ENCODE measurements at regions not wholly inside any gene's neighbourhood (a gene's known extent, or its start where the extent isn't known, plus 50 kb on each side); places are given as distances from the start of the nearest gene placed in this dataset.
"Not testable (repeated sequence)": the region's sequence is repeated elsewhere in the genome, so short reads cannot be mapped to it uniquely, and the experiment has no call there.

GRCh38 chr2:67780841-67781240 lies 282.0 kb downstream of the C1D start:
- DNase-seq: not testable (repeated sequence)

- DNase-seq: no peak
Measured at GRCh38 chr2:67782443-67782842, 280.4 kb downstream of the C1D start.

GRCh38 chr2:67783026-67783425 lies 279.8 kb downstream of the C1D start:
- DNase-seq: no peak

GRCh38 chr2:67790622-67791021 lies 272.2 kb downstream of the C1D start:
- DNase-seq: no peak

- no peak for DNase-seq
Measured at GRCh38 chr2:67792191-67792590, 270.6 kb downstream of the C1D start.

DNA sequence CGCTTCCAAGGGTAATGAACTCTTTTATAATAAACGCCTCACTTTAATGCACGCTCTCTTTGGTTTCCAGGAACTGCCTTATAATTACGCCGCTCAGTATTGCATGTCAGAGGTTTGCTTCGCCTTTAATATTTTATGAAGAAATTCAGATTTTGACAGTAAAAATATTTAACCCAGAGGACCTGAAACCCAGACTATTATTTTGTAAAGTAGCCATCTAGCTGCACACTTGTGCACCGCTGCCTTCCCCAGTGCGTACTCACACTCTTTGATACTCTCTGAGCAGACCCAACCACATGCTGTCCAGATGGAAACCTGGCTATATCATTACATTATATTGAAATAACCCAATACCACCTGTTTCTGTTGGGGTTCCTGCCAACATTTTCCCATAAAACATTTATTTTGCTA lies 270.1 kb downstream of the C1D start:
- no peak for DNase-seq

DNA sequence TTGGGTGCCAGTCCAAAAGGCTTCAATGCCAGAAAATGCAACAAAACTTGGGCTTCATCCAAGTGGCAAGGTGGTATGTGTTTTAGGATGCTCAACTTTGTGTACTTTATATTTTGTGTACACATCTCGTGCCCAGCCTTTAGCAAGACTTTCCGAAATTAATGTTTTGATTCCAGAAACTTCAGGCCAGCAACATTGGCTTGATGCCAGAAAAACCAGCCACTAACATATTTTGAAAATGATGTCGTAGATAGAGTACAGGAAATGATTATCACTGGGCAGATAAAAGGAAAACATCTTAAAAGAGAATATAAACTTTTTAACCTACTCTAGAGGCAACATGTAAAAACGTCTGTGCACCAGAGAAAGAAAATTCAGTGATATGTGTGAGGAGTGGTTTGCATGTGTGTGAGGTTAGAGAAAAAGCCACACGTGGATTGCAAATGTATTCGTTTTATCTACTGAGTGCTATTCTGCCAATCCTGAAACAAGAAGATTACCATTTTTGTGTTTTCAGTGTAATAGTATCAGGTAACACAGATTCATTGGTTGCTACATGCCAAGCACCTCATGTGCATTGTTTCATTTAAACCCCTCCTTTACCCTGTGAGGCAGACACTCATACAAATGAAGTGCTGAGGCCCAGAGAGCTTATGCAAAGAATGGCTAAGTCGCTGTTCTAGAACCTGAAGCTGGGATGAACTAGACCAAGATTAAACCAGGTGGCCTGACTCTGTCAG lies 264.8 kb downstream of the C1D start:
- no peak for DNase-seq

DNA sequence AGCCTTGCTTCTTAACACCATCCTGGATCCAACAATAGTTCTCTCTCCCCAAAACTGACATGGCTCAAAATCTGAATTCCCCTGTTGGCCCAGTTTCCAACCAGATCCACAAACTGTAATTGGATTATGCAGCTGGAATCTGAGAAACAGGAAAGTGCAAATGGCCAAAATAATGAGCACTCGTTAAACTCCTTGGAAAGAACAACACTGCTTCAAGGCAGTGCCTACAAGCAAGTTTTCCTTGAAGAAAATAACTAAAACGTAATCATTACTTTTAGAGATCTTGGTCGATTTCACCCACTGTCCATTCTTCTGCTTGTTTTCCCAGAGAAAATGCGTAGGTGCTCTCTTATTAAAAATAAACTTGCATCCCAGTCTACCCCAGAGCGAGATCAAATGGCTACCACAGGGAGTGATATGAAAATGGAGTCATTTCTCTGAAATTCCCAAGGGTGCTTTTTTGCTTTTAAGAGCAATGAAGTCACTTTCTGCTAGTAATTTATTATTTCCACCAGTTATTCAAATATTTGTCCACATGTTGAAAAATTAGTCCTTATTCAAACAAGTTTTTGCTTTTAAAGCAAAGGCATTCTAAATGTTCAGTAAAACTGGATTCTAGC lies 264.2 kb downstream of the C1D start:
- no peak for DNase-seq

DNA sequence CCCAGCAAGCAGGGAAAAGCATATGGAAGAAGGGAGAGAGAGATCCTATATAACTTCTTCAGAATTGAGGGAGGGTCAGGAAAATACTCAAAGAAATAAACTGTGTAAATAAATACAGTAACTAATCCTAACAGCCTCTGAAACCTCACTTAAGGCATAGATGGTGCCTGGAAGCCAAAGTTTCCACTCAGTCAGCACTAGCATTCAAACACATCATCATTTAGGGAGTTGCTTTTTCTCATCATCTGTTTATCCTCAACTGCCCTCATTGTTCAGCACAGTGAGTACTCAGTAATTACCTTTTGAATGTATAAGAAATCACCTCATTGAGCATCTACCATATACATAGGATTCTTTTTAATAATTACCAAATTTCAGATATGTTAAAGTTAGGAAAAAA lies 262.9 kb downstream of the C1D start:
- DNase-seq: no peak

GRCh38 chr2:67802291-67802690 lies 260.5 kb downstream of the C1D start:
- no peak for DNase-seq

DNA sequence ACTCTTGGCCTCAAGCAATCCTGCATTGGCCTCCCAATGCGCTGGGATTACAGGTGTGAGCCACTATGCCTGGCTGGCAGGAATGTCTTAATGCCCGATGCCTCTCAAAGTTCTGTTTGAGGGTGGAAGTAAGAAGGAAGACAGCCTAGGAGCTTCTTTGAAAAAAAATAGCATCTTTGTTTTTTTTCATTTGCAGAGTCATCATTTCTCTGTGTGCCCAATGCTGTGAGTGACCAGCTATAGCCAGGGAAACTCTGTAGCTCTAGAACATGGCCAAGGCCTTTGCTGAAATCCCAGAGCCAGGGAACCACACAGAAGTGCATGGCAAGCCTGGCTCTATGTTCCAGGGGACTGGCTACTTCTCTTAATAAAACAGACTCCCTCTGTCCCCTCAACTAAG lies 260.0 kb downstream of the C1D start:
- no peak for DNase-seq

GRCh38 chr2:67806816-67807215 lies 256.0 kb downstream of the C1D start:
- DNase-seq: no peak

DNA sequence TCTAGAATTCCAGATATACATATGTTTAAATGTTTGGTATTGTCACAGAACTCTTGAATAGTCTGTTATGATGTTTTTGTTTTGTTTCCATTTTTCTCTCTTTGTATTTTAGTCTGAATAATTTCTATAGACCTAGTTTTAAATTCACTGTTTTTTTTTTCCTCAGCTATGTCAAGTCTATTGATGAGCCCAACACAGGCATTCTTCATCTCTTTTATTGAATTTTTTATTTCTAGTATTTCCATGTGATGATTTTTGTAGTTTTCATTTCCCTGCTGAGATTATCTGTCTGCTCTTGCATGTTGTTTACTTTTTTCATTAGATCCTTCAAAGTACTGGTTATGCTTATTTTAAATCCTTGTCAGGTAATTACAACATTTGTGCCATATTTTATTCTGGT lies 254.7 kb downstream of the C1D start:
- DNase-seq: no peak

DNA sequence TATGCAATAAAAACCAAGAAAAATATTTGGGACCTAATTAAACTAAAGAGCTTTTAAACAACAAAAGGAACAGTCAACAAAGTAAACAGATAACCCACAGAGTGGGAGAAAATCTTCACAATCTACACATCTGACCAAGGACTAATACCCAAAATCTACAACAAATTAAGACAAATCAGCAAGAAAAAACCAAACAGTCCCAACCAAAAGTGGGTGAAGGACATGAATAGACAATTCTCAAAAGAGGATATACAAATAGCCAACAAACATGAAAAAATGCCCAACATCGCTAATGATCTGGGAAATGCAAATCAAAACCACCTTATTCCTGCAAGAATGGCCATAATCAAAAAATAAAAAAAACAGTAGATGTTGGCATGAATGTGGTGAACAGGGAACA lies 250.1 kb downstream of the C1D start:
- DNase-seq: no peak

GRCh38 chr2:67823726-67824125 lies 239.1 kb downstream of the C1D start:
- no peak for DNase-seq

- DNase-seq: no peak
Measured at GRCh38 chr2:67824186-67824585, 238.6 kb downstream of the C1D start.

GRCh38 chr2:67825476-67825875 lies 237.3 kb downstream of the C1D start:
- no peak for DNase-seq

DNA sequence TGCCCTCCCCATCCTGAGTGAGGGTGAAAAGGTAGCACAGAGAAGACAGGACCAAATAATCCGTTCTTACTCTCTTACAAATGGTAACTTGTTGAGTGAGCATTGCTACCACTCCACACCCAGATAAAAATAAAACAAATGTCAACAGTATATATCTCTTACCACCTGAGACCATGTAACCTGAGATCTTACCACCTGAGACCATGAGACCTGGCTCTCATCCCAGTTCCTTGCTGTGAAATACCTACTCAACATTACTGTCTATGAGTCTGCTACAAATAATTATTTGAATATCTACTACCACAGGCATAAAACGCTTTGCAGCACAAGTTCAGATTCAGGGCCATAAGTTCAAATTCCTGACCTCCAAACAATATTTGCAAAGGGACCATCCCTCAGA lies 234.7 kb downstream of the C1D start:
- no peak for DNase-seq

DNA sequence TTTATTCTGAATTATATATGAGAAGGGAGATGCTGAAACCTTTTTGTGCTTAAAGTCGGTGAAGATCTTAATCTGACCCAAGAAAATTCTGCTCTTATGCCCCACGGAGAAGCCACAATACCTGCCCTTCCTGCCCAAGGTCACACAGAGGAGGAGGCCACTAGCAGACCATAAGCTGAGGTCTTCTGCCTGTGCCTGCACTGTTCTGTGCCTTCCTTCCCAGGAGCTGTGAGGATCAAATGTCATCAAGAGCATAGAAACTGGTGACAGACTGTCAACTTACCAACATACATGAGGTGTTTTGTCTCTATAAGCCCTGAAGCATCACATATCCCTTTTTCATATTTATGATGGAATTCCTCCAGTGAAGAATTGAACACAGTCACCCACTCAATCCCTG lies 233.3 kb downstream of the C1D start:
- no peak for DNase-seq

DNA sequence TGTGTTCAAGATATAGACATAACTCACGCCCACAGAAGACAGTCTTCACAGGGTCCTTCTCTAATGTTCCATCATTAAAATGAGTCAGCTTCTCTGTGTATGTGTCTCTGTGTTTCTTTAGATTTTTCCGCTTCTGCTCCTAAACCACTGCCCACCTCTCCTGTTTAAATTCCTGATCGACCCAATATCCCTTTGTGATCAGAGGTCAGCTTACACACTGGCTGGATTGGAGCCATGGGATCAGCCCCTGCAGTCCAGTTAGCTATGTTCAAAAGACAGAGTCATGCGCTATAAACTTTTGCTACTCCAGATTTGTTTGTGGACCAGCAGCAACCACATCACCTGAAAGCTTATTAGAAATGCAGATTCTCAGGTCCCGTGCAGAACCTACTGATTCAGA lies 229.2 kb downstream of the C1D start:
- DNase-seq: no peak

DNA sequence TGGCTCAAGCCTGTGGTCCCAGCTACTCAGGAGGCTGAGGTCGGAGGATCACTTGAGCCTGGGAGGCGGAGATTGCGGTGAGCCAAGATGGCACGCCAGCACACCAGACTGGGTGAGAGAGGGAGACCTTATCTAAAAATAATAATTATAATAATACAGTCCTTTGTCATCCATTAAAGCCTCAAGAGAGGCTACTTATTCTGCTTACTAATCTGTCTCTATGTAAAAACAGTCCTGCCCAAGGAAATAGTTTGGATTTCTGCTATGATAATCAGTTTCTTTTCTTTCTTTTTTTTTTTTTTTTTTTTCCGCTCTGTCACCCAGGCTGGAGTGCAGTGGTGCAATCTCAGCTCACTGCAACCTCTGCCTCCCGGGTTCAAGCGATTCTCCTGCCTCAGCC lies 228.3 kb downstream of the C1D start:
- no peak for DNase-seq

- DNase-seq: no peak
Measured at GRCh38 chr2:67835266-67835665, 227.5 kb downstream of the C1D start.

DNA sequence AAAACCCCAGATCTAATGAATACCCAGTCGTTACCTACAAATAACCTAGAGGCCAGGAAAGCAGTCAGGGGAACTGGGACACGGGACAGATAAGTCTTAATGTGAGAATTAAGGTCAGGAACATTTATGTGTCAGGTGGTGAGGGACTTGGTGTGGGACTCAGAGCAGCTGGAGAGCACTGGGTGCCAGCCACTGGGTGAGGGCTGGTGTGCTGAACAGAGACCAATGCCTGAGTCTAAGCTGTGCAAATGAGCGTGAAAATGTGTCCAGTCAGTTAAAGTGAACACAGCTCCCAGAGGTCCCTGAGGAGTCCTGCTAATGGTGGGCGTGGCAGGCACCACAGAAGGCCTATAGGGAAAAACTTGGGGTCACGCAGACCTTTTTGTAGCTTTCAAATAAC lies 225.9 kb downstream of the C1D start:
- DNase-seq: no peak

GRCh38 chr2:67838205-67838604 lies 224.6 kb downstream of the C1D start:
- no peak for DNase-seq

DNA sequence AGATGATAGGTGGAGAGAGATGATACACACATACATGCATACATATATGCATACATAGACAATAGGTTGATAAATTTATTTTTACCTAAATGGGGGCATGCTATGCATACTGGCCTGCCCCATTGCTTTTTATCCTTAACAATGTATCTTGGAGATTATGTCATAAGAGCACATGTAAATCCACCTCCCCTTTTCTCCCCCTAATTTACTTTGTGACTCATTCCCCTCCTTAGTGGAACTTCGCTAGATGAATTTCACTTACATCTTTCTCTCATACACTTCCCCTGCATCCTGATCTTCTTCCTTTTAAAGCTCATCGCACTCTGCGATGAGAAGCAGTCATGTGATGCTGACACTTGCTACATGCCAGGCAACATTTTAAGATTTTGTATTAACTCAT lies 223.6 kb downstream of the C1D start:
- DNase-seq: no peak

Data from inflammatory macrophage treated with lipopolysaccharide for 1 hour (primary cell).